ENCODE measurements at regions not wholly inside any gene's neighbourhood (a gene's known extent, or its start where the extent isn't known, plus 50 kb on each side); places are given as distances from the start of the nearest gene placed in this dataset.
A peak's percentile ranks its signal among the peaks of the same experiment; 100 is the strongest.
"Not testable (repeated sequence)": the region's sequence is repeated elsewhere in the genome, so short reads cannot be mapped to it uniquely, and the experiment has no call there.

GRCh38 chr2:54065411-54065810, 50.0 kb upstream of the ACYP2 start:
- DNase-seq (ENCODE audit: low read depth, low spot score): no peak

GRCh38 chr2:54063967-54064535, 51.4 kb upstream of the ACYP2 start:
- DNase-seq (ENCODE audit: low read depth, low spot score): no peak

- no peak for DNase-seq (ENCODE audit: low read depth, low spot score)
Measured at GRCh38 chr2:54062401-54062800, 53.0 kb upstream of the ACYP2 start.

- no peak for DNase-seq (ENCODE audit: low read depth, low spot score)
Measured at GRCh38 chr2:54061272-54061671, 54.1 kb upstream of the ACYP2 start.

- no peak for DNase-seq (ENCODE audit: low read depth, low spot score)
Measured at GRCh38 chr2:54059986-54060385, 55.4 kb upstream of the ACYP2 start.

- DNase-seq (ENCODE audit: low read depth, low spot score): no peak
Measured at GRCh38 chr2:54059504-54059903, 55.9 kb upstream of the ACYP2 start.

GRCh38 chr2:54058449-54058848, 57.0 kb upstream of the ACYP2 start:
- no peak for DNase-seq (ENCODE audit: low read depth, low spot score)

- DNase-seq (ENCODE audit: low read depth, low spot score): no peak
Measured at GRCh38 chr2:54054774-54055173, 60.6 kb upstream of the ACYP2 start.

- no peak for DNase-seq (ENCODE audit: low read depth, low spot score)
Measured at GRCh38 chr2:54054271-54054670, 61.1 kb upstream of the ACYP2 start.

- no peak for DNase-seq (ENCODE audit: low read depth, low spot score)
Measured at GRCh38 chr2:54053830-54054229, 61.6 kb upstream of the ACYP2 start.

- DNase-seq (ENCODE audit: low read depth, low spot score): peak; percentile 13
Measured at GRCh38 chr2:54052825-54053718, 62.3 kb upstream of the ACYP2 start.

GRCh38 chr2:54050445-54050844, 65.0 kb upstream of the ACYP2 start:
- DNase-seq (ENCODE audit: low read depth, low spot score): no peak

- no peak for DNase-seq (ENCODE audit: low read depth, low spot score)
Measured at GRCh38 chr2:54049365-54049764, 66.0 kb upstream of the ACYP2 start.

GRCh38 chr2:54048896-54049295, 66.5 kb upstream of the ACYP2 start:
- not testable (repeated sequence) for DNase-seq (ENCODE audit: low read depth, low spot score)

GRCh38 chr2:54048117-54048785, 67.2 kb upstream of the ACYP2 start:
- no peak for DNase-seq (ENCODE audit: low read depth, low spot score)

- DNase-seq (ENCODE audit: low read depth, low spot score): no peak
Measured at GRCh38 chr2:54047658-54048057, 67.8 kb upstream of the ACYP2 start.

GRCh38 chr2:54047091-54047490, 68.3 kb upstream of the ACYP2 start:
- no peak for DNase-seq (ENCODE audit: low read depth, low spot score)

- DNase-seq (ENCODE audit: low read depth, low spot score): no peak
Measured at GRCh38 chr2:54042897-54043620, 72.3 kb upstream of the PSME4 start.

GRCh38 chr2:54042341-54042740, 71.5 kb upstream of the PSME4 start:
- DNase-seq (ENCODE audit: low read depth, low spot score): no peak

GRCh38 chr2:54041135-54041534, 70.3 kb upstream of the PSME4 start:
- DNase-seq (ENCODE audit: low read depth, low spot score): no peak

- no peak for DNase-seq (ENCODE audit: low read depth, low spot score)
Measured at GRCh38 chr2:54040685-54041084, 69.9 kb upstream of the PSME4 start.

- DNase-seq (ENCODE audit: low read depth, low spot score): no peak
Measured at GRCh38 chr2:54040250-54040649, 69.5 kb upstream of the PSME4 start.
